ENCODE measurements at regions not wholly inside any gene's neighbourhood (a gene's known extent, or its start where the extent isn't known, plus 50 kb on each side); places are given as distances from the start of the nearest gene placed in this dataset.
"Not testable (repeated sequence)": the region's sequence is repeated elsewhere in the genome, so short reads cannot be mapped to it uniquely, and the experiment has no call there.

DNA sequence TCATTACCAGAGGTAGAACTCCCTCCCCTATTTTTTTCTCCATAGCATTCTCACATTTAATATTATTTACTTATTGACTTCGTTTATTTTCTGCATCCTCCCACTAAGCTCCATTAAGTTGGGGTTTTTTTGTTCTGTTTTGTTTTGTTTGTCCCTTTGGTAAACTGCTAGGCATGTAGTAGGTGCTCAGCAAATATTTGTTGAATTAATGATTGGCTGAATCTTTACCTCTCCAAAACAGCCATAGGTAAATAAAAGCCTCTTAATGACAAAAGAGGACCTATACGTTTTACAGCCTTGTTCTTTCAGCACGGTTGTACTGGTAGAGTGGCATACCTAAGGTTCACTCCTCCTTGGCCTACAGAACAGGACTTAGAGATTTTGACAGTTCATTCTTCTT, 52.0 kb downstream of the PRORP start:
- no peak overlapping the region for H3K4me3 Mint-ChIP-seq
- no peak overlapping the region for H3K9ac ChIP-seq (ENCODE audit: insufficient read depth, low read length, poor library complexity, severe bottlenecking)
- WGBS (ENCODE audit: insufficient coverage): no CpG with 5 or more reads among the region's 3 CpGs
- H3K4me1 Mint-ChIP-seq: no peaks in the 10 kb centered on the region
- H3K27me3 Mint-ChIP-seq (ENCODE audit: low read depth in 3 of 3): no peaks in the 10 kb centered on the region
- no peaks in the 10 kb centered on the region for H3K79me2 ChIP-seq (ENCODE audit: insufficient read depth, low read length)
- H3K9me3 ChIP-seq (replicated peaks in 1 of 2; ENCODE audit: control insufficient read depth in 1 of 2, insufficient read depth in 1 of 2, low read length in 2 of 2): peaks cover under 1 to 3% of the 10 kb centered on the region in 2 donors
- peaks cover 0 to 6% (median 4%) of the 10 kb centered on the region in 7 donors for H3K9me3 Mint-ChIP-seq
- no peak overlapping the region for H3K4me2 ChIP-seq (replicated peaks; ENCODE audit: extremely low read depth, low read length, poor library complexity, severe bottlenecking)
- no peak overlapping the region for H3K4me3 ChIP-seq (replicated peaks in 1 of 3; ENCODE audit: low read depth in 2 of 3, low read length in 3 of 3)
- intact Hi-C loops (cut with micrococcal nuclease): no loop called here
- no peaks in the 10 kb centered on the region for H3K27me3 ChIP-seq (ENCODE audit: control insufficient read depth in 2 of 2, insufficient read depth in 2 of 2, low read length in 2 of 2)
- H2AFZ ChIP-seq (ENCODE audit: insufficient read depth, low read depth, low read length, poor library complexity, severe bottlenecking): no peak overlapping the region
- H3K4me1 ChIP-seq (ENCODE audit: control insufficient read depth in 1 of 2, insufficient read depth in 2 of 2, low read length in 2 of 2): no peaks in the 10 kb centered on the region
- peaks cover 41 to 45% of the 10 kb centered on the region in 2 donors for H3K36me3 Mint-ChIP-seq
- no peak overlapping the region for H3K27ac ChIP-seq (ENCODE audit: low read depth in 1 of 2, low read length in 2 of 2)
- no peak for DNase-seq
- no peak overlapping the region for H3K27ac Mint-ChIP-seq
- TF ChIP-seq CTCF (IDR thresholded peaks at IDR 0.05): no peak
- H3K36me3 ChIP-seq (replicated peaks in 1 of 2; ENCODE audit: control insufficient read depth in 1 of 2, insufficient read depth in 2 of 2, low read length in 2 of 2): peaks cover 2 to 28% of the 10 kb centered on the region in 2 donors
- H4K20me1 ChIP-seq (ENCODE audit: insufficient read depth, low read length): no peaks in the 10 kb centered on the region

GRCh38 chr14:35180179-35180578, 57.8 kb downstream of the PRORP start:
- peaks cover 0 to 22% of the 10 kb centered on the region in 2 donors for H3K36me3 ChIP-seq (replicated peaks in 1 of 2; ENCODE audit: control insufficient read depth in 1 of 2, insufficient read depth in 2 of 2, low read length in 2 of 2)
- no peak overlapping the region for H3K4me3 ChIP-seq (replicated peaks in 1 of 3; ENCODE audit: low read depth in 2 of 3, low read length in 3 of 3)
- H3K36me3 Mint-ChIP-seq: peaks cover 35 to 37% of the 10 kb centered on the region in 2 donors
- no peaks in the 10 kb centered on the region for H3K79me2 ChIP-seq (ENCODE audit: insufficient read depth, low read length)
- H3K27ac ChIP-seq (ENCODE audit: low read depth in 1 of 2, low read length in 2 of 2): no peak overlapping the region
- H3K27me3 ChIP-seq (ENCODE audit: control insufficient read depth in 2 of 2, insufficient read depth in 2 of 2, low read length in 2 of 2): no peaks in the 10 kb centered on the region
- H3K4me1 Mint-ChIP-seq: no peaks in the 10 kb centered on the region
- H3K4me2 ChIP-seq (replicated peaks; ENCODE audit: extremely low read depth, low read length, poor library complexity, severe bottlenecking): no peak overlapping the region
- intact Hi-C loops (cut with micrococcal nuclease): no loop called here
- no peak for DNase-seq
- H3K27me3 Mint-ChIP-seq (ENCODE audit: low read depth in 3 of 3): peaks cover 0 to 2% (median 0%) of the 10 kb centered on the region in 3 donors
- no peaks in the 10 kb centered on the region for H3K4me1 ChIP-seq (ENCODE audit: control insufficient read depth in 1 of 2, insufficient read depth in 2 of 2, low read length in 2 of 2)
- H2AFZ ChIP-seq (ENCODE audit: insufficient read depth, low read depth, low read length, poor library complexity, severe bottlenecking): no peak overlapping the region
- WGBS (ENCODE audit: insufficient coverage): 100% methylated on average over 1 of the region's 7 CpGs
- TF ChIP-seq CTCF (IDR thresholded peaks at IDR 0.05): no peak
- no peak overlapping the region for H3K4me3 Mint-ChIP-seq
- no peak overlapping the region for H3K9ac ChIP-seq (ENCODE audit: insufficient read depth, low read length, poor library complexity, severe bottlenecking)
- H3K9me3 ChIP-seq (replicated peaks in 1 of 2; ENCODE audit: control insufficient read depth in 1 of 2, insufficient read depth in 1 of 2, low read length in 2 of 2): no peaks in the 10 kb centered on the region
- no peaks in the 10 kb centered on the region for H4K20me1 ChIP-seq (ENCODE audit: insufficient read depth, low read length)
- H3K9me3 Mint-ChIP-seq: peaks cover 0 to 2% (median 0%) of the 10 kb centered on the region in 7 donors
- H3K27ac Mint-ChIP-seq: peak overlapping the region in 2 of 7 donors; percentile 20 to 36

DNA sequence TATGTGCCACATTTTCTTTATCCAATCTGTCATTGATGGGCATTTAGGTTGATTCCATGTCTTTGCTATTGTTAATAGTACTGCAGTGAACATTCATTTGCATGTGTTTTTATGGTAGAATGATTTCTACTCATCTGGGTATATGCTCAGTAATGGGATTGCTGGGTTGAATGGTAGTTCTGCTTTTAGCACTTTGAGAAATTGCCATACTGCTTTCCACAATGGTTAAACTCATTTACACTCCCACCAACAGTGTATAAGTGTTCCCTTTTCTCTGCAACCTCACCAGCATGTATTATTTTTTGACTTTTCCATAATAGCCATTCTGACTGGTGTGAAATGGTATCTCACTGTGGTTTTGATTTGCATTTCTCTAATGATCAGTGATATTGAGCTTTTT, 62.5 kb downstream of the PRORP start:
- peaks cover 22 to 44% of the 10 kb centered on the region in 2 donors for H3K36me3 Mint-ChIP-seq
- H3K4me3 Mint-ChIP-seq; H3K79me2 ChIP-seq (ENCODE audit: insufficient read depth, low read length); DNase-seq; H3K4me1 Mint-ChIP-seq; H2AFZ ChIP-seq (ENCODE audit: insufficient read depth, low read depth, low read length, poor library complexity, severe bottlenecking); H3K27me3 Mint-ChIP-seq (ENCODE audit: low read depth in 3 of 3); H4K20me1 ChIP-seq (ENCODE audit: insufficient read depth, low read length); H3K4me1 ChIP-seq (ENCODE audit: control insufficient read depth in 1 of 2, insufficient read depth in 2 of 2, low read length in 2 of 2); H3K9me3 ChIP-seq (replicated peaks in 1 of 2; ENCODE audit: control insufficient read depth in 1 of 2, insufficient read depth in 1 of 2, low read length in 2 of 2); H3K9me3 Mint-ChIP-seq; H3K9ac ChIP-seq (ENCODE audit: insufficient read depth, low read length, poor library complexity, severe bottlenecking); H3K4me2 ChIP-seq (replicated peaks; ENCODE audit: extremely low read depth, low read length, poor library complexity, severe bottlenecking); H3K4me3 ChIP-seq (replicated peaks in 1 of 3; ENCODE audit: low read depth in 2 of 3, low read length in 3 of 3); H3K27me3 ChIP-seq (ENCODE audit: control insufficient read depth in 2 of 2, insufficient read depth in 2 of 2, low read length in 2 of 2); H3K27ac Mint-ChIP-seq; H3K27ac ChIP-seq (ENCODE audit: low read depth in 1 of 2, low read length in 2 of 2); intact Hi-C loops (cut with micrococcal nuclease): not testable (repeated sequence)
- peaks cover 0 to 25% of the 10 kb centered on the region in 2 donors for H3K36me3 ChIP-seq (replicated peaks in 1 of 2; ENCODE audit: control insufficient read depth in 1 of 2, insufficient read depth in 2 of 2, low read length in 2 of 2)
